H9 (cell line): ENCODE measurements at regions not wholly inside any gene's neighbourhood (a gene's known extent, or its start where the extent isn't known, plus 50 kb on each side); places are given as distances from the start of the nearest gene placed in this dataset.

Experiments
- DNase-seq: peaks from one replicate; pipeline ENCODE4 v3.0.0-alpha.2; 2017
- H2AFZ ChIP-seq: one replicate; pipeline ENCODE4 v1.6.1; 2013; ENCODE audit warnings: mild to moderate bottlenecking, low read length, control low read depth, moderate library complexity
- H2AK5ac ChIP-seq: 2 replicates; pipeline ENCODE4 v1.6.1; 2013; ENCODE audit warnings: low read length, control low read depth, mixed read lengths; ENCODE audit not compliant: insufficient read length
- H2BK120ac ChIP-seq: one replicate; pipeline ENCODE4 v1.6.1; 2013; ENCODE audit warnings: low read depth, mild to moderate bottlenecking, low read length, control low read depth, inconsistent platforms; ENCODE audit not compliant: poor library complexity, severe bottlenecking
- H2BK12ac ChIP-seq: 2 replicates; pipeline ENCODE4 v1.6.1; 2013; ENCODE audit warnings: low read length, control low read depth, mixed read lengths, low read depth; ENCODE audit not compliant: insufficient read length
- H2BK15ac ChIP-seq: 2 replicates; pipeline ENCODE4 v1.6.1; 2013; ENCODE audit warnings: low read depth, low read length, control low read depth
- H2BK20ac ChIP-seq: one replicate; pipeline ENCODE4 v1.6.1; 2013; ENCODE audit warnings: low read depth, mild to moderate bottlenecking, low read length, control low read depth, inconsistent platforms; ENCODE audit not compliant: poor library complexity, severe bottlenecking
- H2BK5ac ChIP-seq: 2 replicates; pipeline ENCODE4 v1.6.1; 2013; ENCODE audit warnings: low read length, control low read depth, mixed read lengths; ENCODE audit not compliant: insufficient read length
- H3K14ac ChIP-seq: 2 replicates; pipeline ENCODE4 v1.6.1; 2013; ENCODE audit warnings: low read length, control low read depth; ENCODE audit not compliant: insufficient read depth
- H3K18ac ChIP-seq: 2 replicates; pipeline ENCODE4 v1.6.1; 2013; ENCODE audit warnings: low read depth, mild to moderate bottlenecking, mixed read lengths, low read length, control low read depth; ENCODE audit not compliant: insufficient read length
- H3K23ac ChIP-seq: 2 replicates; pipeline ENCODE4 v1.6.1; 2013; ENCODE audit warnings: low read length, control low read depth, mixed read lengths, low read depth; ENCODE audit not compliant: insufficient read length
- H3K23me2 ChIP-seq: 2 replicates; pipeline ENCODE4 v1.6.1; 2013; ENCODE audit warnings: low read depth, mild to moderate bottlenecking, mixed read lengths, low read length, control low read depth; ENCODE audit not compliant: insufficient read length, poor library complexity, severe bottlenecking
- H3K27ac ChIP-seq: 2 replicates; pipeline ENCODE4 v1.5.1; 2013; ENCODE audit warnings: low read length, control low read depth, mixed read lengths, low read depth; ENCODE audit not compliant: insufficient read length
- H3K27me3 ChIP-seq: 2 replicates; pipeline ENCODE4 v1.6.1; 2013; ENCODE audit warnings: low read length, control low read depth, inconsistent platforms; ENCODE audit not compliant: insufficient read depth
- H3K4ac ChIP-seq: 2 replicates; pipeline ENCODE4 v1.6.1; 2013; ENCODE audit warnings: low read depth, mild to moderate bottlenecking, control low read depth, inconsistent platforms, low read length, moderate library complexity
- H3K4me1 ChIP-seq: 2 replicates; pipeline ENCODE4 v1.6.1; 2013; ENCODE audit warnings: low read length, control low read depth, inconsistent platforms; ENCODE audit not compliant: insufficient read depth
- H3K4me2 ChIP-seq: 2 replicates; pipeline ENCODE4 v1.6.1; 2013; ENCODE audit warnings: low read length, control low read depth, mixed read lengths; ENCODE audit not compliant: insufficient read length, insufficient read depth
- H3K56ac ChIP-seq: 2 replicates; pipeline ENCODE4 v1.6.1; 2013; ENCODE audit warnings: low read depth, mild to moderate bottlenecking, mixed read lengths, low read length, control low read depth; ENCODE audit not compliant: insufficient read length
- H3K79me1 ChIP-seq: 2 replicates; pipeline ENCODE4 v1.6.1; 2013; ENCODE audit warnings: low read depth, mild to moderate bottlenecking, moderate library complexity, low read length, control low read depth, inconsistent platforms; ENCODE audit not compliant: insufficient read depth, poor library complexity, severe bottlenecking
- H3K79me2 ChIP-seq: 2 replicates; pipeline ENCODE4 v1.6.1; 2013; ENCODE audit warnings: low read length, control low read depth, inconsistent platforms; ENCODE audit not compliant: insufficient read depth
- H3K9ac ChIP-seq: 2 replicates; pipeline ENCODE4 v1.6.1; 2013; ENCODE audit warnings: low read length, control low read depth, mixed read lengths; ENCODE audit not compliant: insufficient read length; ENCODE audit errors: extremely low read depth
- H3K9me3 ChIP-seq: one replicate; pipeline ENCODE4 v1.6.1; 2013; ENCODE audit warnings: low read depth, low read length, inconsistent platforms; ENCODE audit not compliant: control insufficient read depth
- H3T11ph ChIP-seq: one replicate; pipeline ENCODE4 v1.6.1; 2013; ENCODE audit warnings: mild to moderate bottlenecking, low read length, control low read depth, inconsistent platforms
- H4K20me1 ChIP-seq: one replicate; pipeline ENCODE4 v1.6.1; 2013; ENCODE audit not compliant: control insufficient read depth, insufficient read length, insufficient read depth
- H4K5ac ChIP-seq: 2 replicates; pipeline ENCODE4 v1.6.1; 2013; ENCODE audit warnings: low read depth, mild to moderate bottlenecking, mixed read lengths, low read length, control low read depth; ENCODE audit not compliant: insufficient read length
- H4K8ac ChIP-seq: replicated peaks from 2 replicates; pipeline ENCODE4 v1.6.1; 2013; ENCODE audit warnings: low read length, control low read depth, mixed read lengths, low read depth; ENCODE audit not compliant: insufficient read length
- H4K91ac ChIP-seq: 2 replicates; pipeline ENCODE4 v1.6.1; 2013; ENCODE audit warnings: low read depth, mild to moderate bottlenecking, moderate library complexity, mixed read lengths, low read length, control low read depth; ENCODE audit not compliant: insufficient read length
- H3K27ac Mint-ChIP-seq, 3 experiments: 2 replicates in 2 of 3; 3 replicates in 1 of 3; pipeline ENCODE4 v1.8.0; 2020 to 2021; ENCODE audit warnings: mixed read lengths in 3 of 3, mild to moderate bottlenecking in 1 of 3, moderate library complexity in 1 of 3
- H3K27me3 Mint-ChIP-seq: 2 replicates; pipeline ENCODE4 v1.8.0; 2021; ENCODE audit warnings: low read depth, mild to moderate bottlenecking, moderate library complexity, mixed read lengths
- H3K36me3 Mint-ChIP-seq, 3 experiments: 2 replicates in 2 of 3; 3 replicates in 1 of 3; pipeline ENCODE4 v1.8.0; 2020 to 2021; ENCODE audit warnings: low read depth in 3 of 3, mixed read lengths in 3 of 3; ENCODE audit not compliant: insufficient read depth in 1 of 3
- H3K4me1 Mint-ChIP-seq, 2 experiments: 2 replicates each; pipeline ENCODE4 v1.8.0; 2020; ENCODE audit warnings: mixed read lengths in 2 of 2
- H3K4me3 Mint-ChIP-seq, 2 experiments: 2 replicates in 1 of 2; 3 replicates in 1 of 2; pipeline ENCODE4 v1.8.0; 2020 to 2021; ENCODE audit warnings: mild to moderate bottlenecking in 2 of 2, mixed read lengths in 2 of 2, moderate library complexity in 1 of 2
- H3K9me3 Mint-ChIP-seq, 2 experiments: 2 replicates in 1 of 2; 3 replicates in 1 of 2; pipeline ENCODE4 v1.8.0; 2020; ENCODE audit warnings: mild to moderate bottlenecking in 2 of 2, mixed read lengths in 2 of 2, moderate library complexity in 1 of 2
- TF ChIP-seq, protein P1 (sequence below): fragments of 200-600 bp; sonication (generic); conservative IDR thresholded peaks from 3 replicates; pipeline ENCODE4 v1.8.0; 2021; ENCODE audit warnings: antibody characterized with exemption, mild to moderate bottlenecking

DNA sequence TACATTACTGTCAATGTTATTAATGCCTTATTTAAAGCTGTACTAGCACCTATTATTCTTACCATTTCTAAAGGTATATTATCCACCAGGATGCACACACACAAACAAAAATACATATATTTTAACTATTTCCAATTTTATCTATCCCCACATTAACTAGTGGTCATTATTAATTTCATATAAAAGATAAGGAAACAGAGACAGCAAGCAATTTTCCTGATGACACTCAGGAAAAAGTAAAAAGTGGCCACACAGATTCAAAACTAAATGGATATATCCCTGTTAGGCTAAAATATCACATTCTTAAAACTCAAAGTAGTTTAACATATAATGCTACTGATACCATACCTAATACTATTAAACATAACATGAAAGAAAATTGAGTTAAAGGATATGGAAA, 534.1 kb downstream of the KCNT2 start:
- no peak overlapping the region for H3K27ac ChIP-seq
- H3K79me1 ChIP-seq = no peaks in the 10 kb centered on the region
- no peak overlapping the region for H3K9ac ChIP-seq
- H3K36me3 Mint-ChIP-seq = no peaks in the 10 kb centered on the region
- no peak for DNase-seq
- no peak overlapping the region for H4K5ac ChIP-seq
- H4K8ac ChIP-seq = no peak overlapping the region
- H4K91ac ChIP-seq = no peak overlapping the region
- TF ChIP-seq, protein P1, sequence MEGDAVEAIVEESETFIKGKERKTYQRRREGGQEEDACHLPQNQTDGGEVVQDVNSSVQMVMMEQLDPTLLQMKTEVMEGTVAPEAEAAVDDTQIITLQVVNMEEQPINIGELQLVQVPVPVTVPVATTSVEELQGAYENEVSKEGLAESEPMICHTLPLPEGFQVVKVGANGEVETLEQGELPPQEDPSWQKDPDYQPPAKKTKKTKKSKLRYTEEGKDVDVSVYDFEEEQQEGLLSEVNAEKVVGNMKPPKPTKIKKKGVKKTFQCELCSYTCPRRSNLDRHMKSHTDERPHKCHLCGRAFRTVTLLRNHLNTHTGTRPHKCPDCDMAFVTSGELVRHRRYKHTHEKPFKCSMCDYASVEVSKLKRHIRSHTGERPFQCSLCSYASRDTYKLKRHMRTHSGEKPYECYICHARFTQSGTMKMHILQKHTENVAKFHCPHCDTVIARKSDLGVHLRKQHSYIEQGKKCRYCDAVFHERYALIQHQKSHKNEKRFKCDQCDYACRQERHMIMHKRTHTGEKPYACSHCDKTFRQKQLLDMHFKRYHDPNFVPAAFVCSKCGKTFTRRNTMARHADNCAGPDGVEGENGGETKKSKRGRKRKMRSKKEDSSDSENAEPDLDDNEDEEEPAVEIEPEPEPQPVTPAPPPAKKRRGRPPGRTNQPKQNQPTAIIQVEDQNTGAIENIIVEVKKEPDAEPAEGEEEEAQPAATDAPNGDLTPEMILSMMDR = no peak
- H4K20me1 ChIP-seq = no peaks in the 10 kb centered on the region
- H2AFZ ChIP-seq = no peak overlapping the region
- no peak overlapping the region for H2BK12ac ChIP-seq
- no peak overlapping the region for H3K56ac ChIP-seq
- H2BK15ac ChIP-seq = no peak overlapping the region
- no peaks in the 10 kb centered on the region for H3K4me1 Mint-ChIP-seq
- H3T11ph ChIP-seq = no peak overlapping the region
- H3K23ac ChIP-seq = no peak overlapping the region
- no peak overlapping the region for H3K4me2 ChIP-seq
- H3K23me2 ChIP-seq = no peaks in the 10 kb centered on the region
- no peak overlapping the region for H3K14ac ChIP-seq
- H3K79me2 ChIP-seq = no peaks in the 10 kb centered on the region
- no peak overlapping the region for H3K18ac ChIP-seq
- H2BK20ac ChIP-seq = no peak overlapping the region
- H3K9me3 ChIP-seq = no peaks in the 10 kb centered on the region
- no peaks in the 10 kb centered on the region for H3K4me1 ChIP-seq
- H3K27ac Mint-ChIP-seq = no peak overlapping the region
- H3K27me3 ChIP-seq = no peaks in the 10 kb centered on the region
- no peak overlapping the region for H3K4me3 Mint-ChIP-seq
- H2BK5ac ChIP-seq = no peak overlapping the region
- no peaks in the 10 kb centered on the region for H3K27me3 Mint-ChIP-seq
- no peak overlapping the region for H2AK5ac ChIP-seq
- H3K9me3 Mint-ChIP-seq = no peaks in the 10 kb centered on the region
- no peak overlapping the region for H2BK120ac ChIP-seq
- H3K4ac ChIP-seq = no peak overlapping the region
